ENCODE measurements at regions not wholly inside any gene's neighbourhood (a gene's known extent, or its start where the extent isn't known, plus 50 kb on each side); places are given as distances from the start of the nearest gene placed in this dataset.

GRCh38 chr4:120158841-120159463 lies 92.3 kb upstream of the MAD2L1 start:
- Histone ChIP-seq H3K9ac (ENCODE audit: low read depth, low read length, poor library complexity, severe bottlenecking) (no peak overlapping the region), H3K36me3 (ENCODE audit: insufficient read depth, low read length) (no peaks in the 10 kb centered on the region), H3F3A (ENCODE audit: low read depth) (no peaks in the 10 kb centered on the region), H3K27me3 (ENCODE audit: insufficient read depth, low read length, poor library complexity, severe bottlenecking) (no peaks in the 10 kb centered on the region), H3K4me2 (ENCODE audit: low read depth, low read length, poor library complexity, severe bottlenecking) (no peak overlapping the region), H3K79me2 (ENCODE audit: insufficient read depth, low read length) (no peaks in the 10 kb centered on the region), H3K9me2 (replicated peaks; ENCODE audit: low read depth, low read length) (no peaks in the 10 kb centered on the region), H2AFZ (ENCODE audit: low read length) (no peak overlapping the region), H3K9me3 (ENCODE audit: insufficient read depth, low read depth, low read length) (no peaks in the 10 kb centered on the region), H3K4me3 (ENCODE audit: low read length, poor library complexity, severe bottlenecking) (no peak overlapping the region), H4K20me1 (ENCODE audit: insufficient read depth, low read length, poor library complexity, severe bottlenecking) (no peaks in the 10 kb centered on the region), H3K4me1 (ENCODE audit: insufficient read depth, low read length, poor library complexity, severe bottlenecking) (no peaks in the 10 kb centered on the region)
- TF ChIP-seq, protein P1, sequence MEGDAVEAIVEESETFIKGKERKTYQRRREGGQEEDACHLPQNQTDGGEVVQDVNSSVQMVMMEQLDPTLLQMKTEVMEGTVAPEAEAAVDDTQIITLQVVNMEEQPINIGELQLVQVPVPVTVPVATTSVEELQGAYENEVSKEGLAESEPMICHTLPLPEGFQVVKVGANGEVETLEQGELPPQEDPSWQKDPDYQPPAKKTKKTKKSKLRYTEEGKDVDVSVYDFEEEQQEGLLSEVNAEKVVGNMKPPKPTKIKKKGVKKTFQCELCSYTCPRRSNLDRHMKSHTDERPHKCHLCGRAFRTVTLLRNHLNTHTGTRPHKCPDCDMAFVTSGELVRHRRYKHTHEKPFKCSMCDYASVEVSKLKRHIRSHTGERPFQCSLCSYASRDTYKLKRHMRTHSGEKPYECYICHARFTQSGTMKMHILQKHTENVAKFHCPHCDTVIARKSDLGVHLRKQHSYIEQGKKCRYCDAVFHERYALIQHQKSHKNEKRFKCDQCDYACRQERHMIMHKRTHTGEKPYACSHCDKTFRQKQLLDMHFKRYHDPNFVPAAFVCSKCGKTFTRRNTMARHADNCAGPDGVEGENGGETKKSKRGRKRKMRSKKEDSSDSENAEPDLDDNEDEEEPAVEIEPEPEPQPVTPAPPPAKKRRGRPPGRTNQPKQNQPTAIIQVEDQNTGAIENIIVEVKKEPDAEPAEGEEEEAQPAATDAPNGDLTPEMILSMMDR (conservative IDR thresholded peaks at IDR 0.05; ENCODE audit: low read length): no peak
- no peak for TF ChIP-seq EZH2phosphoT487 (IDR thresholded peaks at IDR 0.05; ENCODE audit: borderline replicate concordance)

GRCh38 chr4:120158046-120158445 lies 91.4 kb upstream of the MAD2L1 start:
- no peaks in the 10 kb centered on the region for H3K4me1 ChIP-seq (ENCODE audit: insufficient read depth, low read length, poor library complexity, severe bottlenecking)
- H3K4me3 ChIP-seq (ENCODE audit: low read length, poor library complexity, severe bottlenecking): no peak overlapping the region
- no peaks in the 10 kb centered on the region for H4K20me1 ChIP-seq (ENCODE audit: insufficient read depth, low read length, poor library complexity, severe bottlenecking)
- no peak for TF ChIP-seq EZH2phosphoT487 (IDR thresholded peaks at IDR 0.05; ENCODE audit: borderline replicate concordance)
- TF ChIP-seq, protein P1 (conservative IDR thresholded peaks at IDR 0.05; ENCODE audit: low read length): no peak
- H3F3A ChIP-seq (ENCODE audit: low read depth): no peaks in the 10 kb centered on the region
- no peaks in the 10 kb centered on the region for H3K27me3 ChIP-seq (ENCODE audit: insufficient read depth, low read length, poor library complexity, severe bottlenecking)
- no peak overlapping the region for H3K4me2 ChIP-seq (ENCODE audit: low read depth, low read length, poor library complexity, severe bottlenecking)
- H3K36me3 ChIP-seq (ENCODE audit: insufficient read depth, low read length): no peaks in the 10 kb centered on the region
- H3K9me2 ChIP-seq (replicated peaks; ENCODE audit: low read depth, low read length): no peaks in the 10 kb centered on the region
- H3K9me3 ChIP-seq (ENCODE audit: insufficient read depth, low read depth, low read length): no peaks in the 10 kb centered on the region
- H3K79me2 ChIP-seq (ENCODE audit: insufficient read depth, low read length): no peaks in the 10 kb centered on the region
- H3K9ac ChIP-seq (ENCODE audit: low read depth, low read length, poor library complexity, severe bottlenecking): no peak overlapping the region
- no peak overlapping the region for H2AFZ ChIP-seq (ENCODE audit: low read length)

- H3K4me1 ChIP-seq (ENCODE audit: insufficient read depth, low read length, poor library complexity, severe bottlenecking): no peaks in the 10 kb centered on the region
- H3K79me2 ChIP-seq (ENCODE audit: insufficient read depth, low read length): no peaks in the 10 kb centered on the region
- TF ChIP-seq, protein P1 (conservative IDR thresholded peaks at IDR 0.05; ENCODE audit: low read length): peak; percentile 75
- no peak for TF ChIP-seq EZH2phosphoT487 (IDR thresholded peaks at IDR 0.05; ENCODE audit: borderline replicate concordance)
- no peaks in the 10 kb centered on the region for H3K9me2 ChIP-seq (replicated peaks; ENCODE audit: low read depth, low read length)
- H3K9ac ChIP-seq (ENCODE audit: low read depth, low read length, poor library complexity, severe bottlenecking): no peak overlapping the region
- H3K4me2 ChIP-seq (ENCODE audit: low read depth, low read length, poor library complexity, severe bottlenecking): no peak overlapping the region
- H3F3A ChIP-seq (ENCODE audit: low read depth): no peaks in the 10 kb centered on the region
- H4K20me1 ChIP-seq (ENCODE audit: insufficient read depth, low read length, poor library complexity, severe bottlenecking): no peaks in the 10 kb centered on the region
- no peak overlapping the region for H3K4me3 ChIP-seq (ENCODE audit: low read length, poor library complexity, severe bottlenecking)
- no peaks in the 10 kb centered on the region for H3K27me3 ChIP-seq (ENCODE audit: insufficient read depth, low read length, poor library complexity, severe bottlenecking)
- no peaks in the 10 kb centered on the region for H3K36me3 ChIP-seq (ENCODE audit: insufficient read depth, low read length)
- peak overlapping the region; percentile 32; the same call in 1 of the 2 replicates for H2AFZ ChIP-seq (ENCODE audit: low read length)
- no peaks in the 10 kb centered on the region for H3K9me3 ChIP-seq (ENCODE audit: insufficient read depth, low read depth, low read length)
Measured at GRCh38 chr4:120156120-120156718, 89.6 kb upstream of the MAD2L1 start.

Data from Loucy (cell line).